ENCODE measurements at regions not wholly inside any gene's neighbourhood (a gene's known extent, or its start where the extent isn't known, plus 50 kb on each side); places are given as distances from the start of the nearest gene placed in this dataset.

GRCh38 chr1:194208674-194209073, 1022.3 kb upstream of the B3GALT2 start:
- no peak overlapping the region for H3K27ac ChIP-seq
- no peaks in the 10 kb centered on the region for H3K4me1 ChIP-seq
- H3K27me3 ChIP-seq = no peaks in the 10 kb centered on the region
- 63 to 79% (median 77%) methylated on average over 1 of the region's 1 CpG for WGBS, 4 donors
- H3K36me3 ChIP-seq = no peaks in the 10 kb centered on the region
- peaks cover 0 to 4% (median 0%) of the 10 kb centered on the region in 12 donors for H3K9me3 ChIP-seq
- intact Hi-C loops (cut with DNase I) = no loop called here
- DNase-seq (no peak), ATAC-seq (no peak)
- no peak overlapping the region for H3K4me3 ChIP-seq
- no peak for TF ChIP-seq POLR2A (IDR thresholded peaks at IDR 0.05)
- no peak for TF ChIP-seq CTCF (IDR thresholded peaks at IDR 0.05)

- no peak for DNase-seq
- Histone ChIP-seq H3K27me3 (no peaks in the 10 kb centered on the region), H3K36me3 (no peaks in the 10 kb centered on the region), H3K4me3 (no peak overlapping the region), H3K27ac (no peak overlapping the region), H3K9me3 (no peaks in the 10 kb centered on the region), H3K4me1 (no peaks in the 10 kb centered on the region)
- intact Hi-C loops (cut with DNase I) = no loop called here
- no peak for ATAC-seq
- 87 to 95% (median 91%) methylated on average over 4 of the region's 4 CpGs for WGBS, 4 donors
- TF ChIP-seq POLR2A (IDR thresholded peaks at IDR 0.05) (no peak), CTCF (IDR thresholded peaks at IDR 0.05) (no peak)
Observed at GRCh38 chr1:194196562-194196961, 1010.1 kb upstream of the B3GALT2 start.

DNA sequence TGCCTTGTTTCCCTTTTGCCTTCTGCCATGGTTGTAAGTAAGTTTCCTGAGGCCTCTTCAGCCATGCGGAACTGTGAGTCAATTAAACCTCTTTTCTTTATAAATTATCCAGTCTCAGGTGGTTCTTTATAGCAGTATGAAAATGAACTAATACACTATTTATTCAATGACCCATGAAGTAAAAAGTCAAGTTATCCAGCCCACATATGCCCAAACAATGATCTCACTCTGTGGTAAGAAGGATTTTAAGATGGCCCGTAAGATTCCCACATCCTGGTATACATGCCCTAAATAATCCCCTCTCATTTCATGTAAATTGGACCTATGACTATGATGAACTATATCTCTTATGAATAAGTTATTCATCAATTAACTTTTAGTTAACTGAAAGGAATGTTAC, 1008.3 kb upstream of the B3GALT2 start:
- Histone ChIP-seq H3K4me3 (no peak overlapping the region), H3K27ac (no peak overlapping the region), H3K36me3 (no peaks in the 10 kb centered on the region), H3K27me3 (no peaks in the 10 kb centered on the region), H3K9me3 (no peaks in the 10 kb centered on the region), H3K4me1 (no peaks in the 10 kb centered on the region)
- intact Hi-C loops (cut with DNase I) = no loop called here
- DNase-seq (no peak), ATAC-seq (no peak)
- WGBS, 4 donors = 92 to 96% (median 93%) methylated on average over 2 of the region's 2 CpGs
- TF ChIP-seq CTCF (IDR thresholded peaks at IDR 0.05) (no peak), POLR2A (IDR thresholded peaks at IDR 0.05) (no peak)

DNA sequence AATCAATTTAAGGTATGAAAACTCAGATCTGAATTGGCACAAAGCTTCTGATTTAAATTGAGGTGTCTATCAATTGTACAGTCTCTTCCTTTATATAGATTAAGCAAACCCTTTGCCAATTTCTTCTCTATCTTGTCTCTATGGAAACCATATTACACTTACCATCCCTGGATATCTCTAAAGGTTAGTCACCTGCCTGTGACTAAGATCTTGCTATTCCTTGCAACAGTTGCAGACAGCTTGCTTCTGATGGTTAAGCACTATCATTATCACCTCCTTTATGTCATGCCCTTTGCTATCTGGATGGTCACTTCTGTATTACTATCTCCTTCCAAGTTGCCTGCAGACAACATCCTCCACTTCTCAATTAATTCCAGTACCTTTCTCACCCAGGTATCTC, 998.6 kb upstream of the B3GALT2 start:
- no peak for ATAC-seq
- DNase-seq = no peak
- Histone ChIP-seq H3K9me3 (peaks cover 0 to 4% (median 0%) of the 10 kb centered on the region in 12 donors), H3K36me3 (no peaks in the 10 kb centered on the region), H3K4me3 (no peak overlapping the region), H3K27ac (no peak overlapping the region), H3K4me1 (no peaks in the 10 kb centered on the region), H3K27me3 (no peaks in the 10 kb centered on the region)
- TF ChIP-seq POLR2A (IDR thresholded peaks at IDR 0.05) (no peak), CTCF (IDR thresholded peaks at IDR 0.05) (no peak)
- intact Hi-C loops (cut with DNase I) = no loop called here

Measured in heart left ventricle (tissue), 16 donors.